ENCODE measurements at regions not wholly inside any gene's neighbourhood (a gene's known extent, or its start where the extent isn't known, plus 50 kb on each side); places are given as distances from the start of the nearest gene placed in this dataset.
"Not testable (repeated sequence)": the region's sequence is repeated elsewhere in the genome, so short reads cannot be mapped to it uniquely, and the experiment has no call there.

- no peak for DNase-seq (ENCODE audit: extremely low read depth, low read depth)
- no peak overlapping the region for H3K4me3 ChIP-seq (replicated peaks; ENCODE audit: low read depth, low read length)
- no peak for TF ChIP-seq CTCF (IDR thresholded peaks at IDR 0.05; ENCODE audit: low read depth, low read length, missing control alignments)
Measured at GRCh38 chr15:39025881-39026280, 461.3 kb upstream of the RASGRP1 start.

- H3K4me3 ChIP-seq (replicated peaks; ENCODE audit: low read depth, low read length): no peak overlapping the region
- peak; percentile 10 for DNase-seq (ENCODE audit: extremely low read depth, low read depth)
- no peak for TF ChIP-seq CTCF (IDR thresholded peaks at IDR 0.05; ENCODE audit: low read depth, low read length, missing control alignments)
Measured at GRCh38 chr15:39028069-39028468, 463.5 kb upstream of the RASGRP1 start.

GRCh38 chr15:39029741-39030140 lies 465.1 kb upstream of the RASGRP1 start:
- DNase-seq (ENCODE audit: extremely low read depth, low read depth): no peak
- no peak for TF ChIP-seq CTCF (IDR thresholded peaks at IDR 0.05; ENCODE audit: low read depth, low read length, missing control alignments)
- H3K4me3 ChIP-seq (replicated peaks; ENCODE audit: low read depth, low read length): no peak overlapping the region

- no peak overlapping the region for H3K4me3 ChIP-seq (replicated peaks; ENCODE audit: low read depth, low read length)
- DNase-seq (ENCODE audit: extremely low read depth, low read depth): no peak
- no peak for TF ChIP-seq CTCF (IDR thresholded peaks at IDR 0.05; ENCODE audit: low read depth, low read length, missing control alignments)
Measured at GRCh38 chr15:39030291-39031070, 465.9 kb upstream of the RASGRP1 start.

- no peak for TF ChIP-seq CTCF (IDR thresholded peaks at IDR 0.05; ENCODE audit: low read depth, low read length, missing control alignments)
- no peak for DNase-seq (ENCODE audit: extremely low read depth, low read depth)
- no peak overlapping the region for H3K4me3 ChIP-seq (replicated peaks; ENCODE audit: low read depth, low read length)
Measured at GRCh38 chr15:39031596-39031995, 467.0 kb upstream of the RASGRP1 start.

- no peak for TF ChIP-seq CTCF (IDR thresholded peaks at IDR 0.05; ENCODE audit: low read depth, low read length, missing control alignments)
- no peak overlapping the region for H3K4me3 ChIP-seq (replicated peaks; ENCODE audit: low read depth, low read length)
- DNase-seq (ENCODE audit: extremely low read depth, low read depth): no peak
Measured at GRCh38 chr15:39034816-39035215, 470.2 kb upstream of the RASGRP1 start.

GRCh38 chr15:39037611-39038010 lies 473.0 kb upstream of the RASGRP1 start:
- DNase-seq (ENCODE audit: extremely low read depth, low read depth); H3K4me3 ChIP-seq (replicated peaks; ENCODE audit: low read depth, low read length): not testable (repeated sequence)

Data from HFF-Myc (cell line).